ENCODE measurements at regions not wholly inside any gene's neighbourhood (a gene's known extent, or its start where the extent isn't known, plus 50 kb on each side); places are given as distances from the start of the nearest gene placed in this dataset.

GRCh38 chr19:53696951-53697350, 65.2 kb downstream of the DPRX start:
- TF ChIP-seq CTCF (conservative IDR thresholded peaks at IDR 0.05; ENCODE audit: low read depth, low read length), result no peak
- no peak overlapping the region for H3K4me3 ChIP-seq (ENCODE audit: low read length)
- peak; percentile 0 for DNase-seq (ENCODE audit: low read depth)

GRCh38 chr19:53703361-53703760, 71.6 kb downstream of the DPRX start:
- no peak for TF ChIP-seq CTCF (conservative IDR thresholded peaks at IDR 0.05; ENCODE audit: low read depth, low read length)
- no peak for DNase-seq (ENCODE audit: low read depth)
- no peak overlapping the region for H3K4me3 ChIP-seq (ENCODE audit: low read length)

GRCh38 chr19:53704011-53704410, 72.2 kb downstream of the DPRX start:
- DNase-seq (ENCODE audit: low read depth), result no peak
- TF ChIP-seq CTCF (conservative IDR thresholded peaks at IDR 0.05; ENCODE audit: low read depth, low read length), result no peak

GRCh38 chr19:53707278-53707677, 75.5 kb downstream of the DPRX start:
- DNase-seq (ENCODE audit: low read depth), result no peak
- no peak for TF ChIP-seq CTCF (conservative IDR thresholded peaks at IDR 0.05; ENCODE audit: low read depth, low read length)
- no peak overlapping the region for H3K4me3 ChIP-seq (ENCODE audit: low read length)

More at GRCh38 chr19:53704011-53704410, 72.2 kb downstream of the DPRX start:
- H3K4me3 ChIP-seq (ENCODE audit: low read length), result no peak overlapping the region

GRCh38 chr19:53730391-53730790, 93.7 kb downstream of the NLRP12 start:
- no peak overlapping the region for H3K4me3 ChIP-seq (ENCODE audit: low read length)
- no peak for TF ChIP-seq CTCF (conservative IDR thresholded peaks at IDR 0.05; ENCODE audit: low read depth, low read length)
- DNase-seq (ENCODE audit: low read depth), result no peak

Measured in retinal pigment epithelial cell (primary cell).